ENCODE measurements at regions not wholly inside any gene's neighbourhood (a gene's known extent, or its start where the extent isn't known, plus 50 kb on each side); places are given as distances from the start of the nearest gene placed in this dataset.

GRCh38 chr3:5270666-5271371 lies 83.3 kb downstream of the EDEM1 start:
- H3K4me1 Mint-ChIP-seq, result no peaks in the 10 kb centered on the region
- H3K27ac Mint-ChIP-seq, result no peak overlapping the region
- H3K9me3 Mint-ChIP-seq, result no peaks in the 10 kb centered on the region
- ATAC-seq, result no peak
- H3K4me3 Mint-ChIP-seq, result no peak overlapping the region
- DNase-seq (ENCODE audit: low spot score in 2 of 2), result no peak
- H3K36me3 Mint-ChIP-seq, result no peaks in the 10 kb centered on the region

DNA sequence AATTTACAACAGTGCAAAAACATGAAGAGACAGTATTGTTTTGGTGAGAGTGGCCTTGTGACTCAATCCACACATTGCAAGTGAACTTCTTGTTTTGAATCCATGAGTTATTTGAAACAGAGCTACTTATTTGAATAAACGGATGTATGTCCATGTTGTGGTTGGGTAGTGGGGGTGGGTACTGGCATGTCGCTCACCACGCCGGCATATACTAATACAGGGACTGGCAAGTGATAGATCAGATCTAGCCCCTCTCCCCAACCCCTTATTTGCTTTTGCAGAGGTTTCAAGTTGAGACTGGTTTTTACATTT lies 83.8 kb downstream of the EDEM1 start:
- Mint-ChIP-seq H3K4me1 (no peaks in the 10 kb centered on the region), H3K4me3 (no peak overlapping the region), H3K9me3 (no peaks in the 10 kb centered on the region), H3K36me3 (no peaks in the 10 kb centered on the region), H3K27ac (no peak overlapping the region)
- ATAC-seq, result no peak
- no peak for DNase-seq (ENCODE audit: low spot score in 2 of 2)

- ATAC-seq, result no peak
Measured at GRCh38 chr3:5272387-5272786, 84.9 kb downstream of the EDEM1 start.

DNA sequence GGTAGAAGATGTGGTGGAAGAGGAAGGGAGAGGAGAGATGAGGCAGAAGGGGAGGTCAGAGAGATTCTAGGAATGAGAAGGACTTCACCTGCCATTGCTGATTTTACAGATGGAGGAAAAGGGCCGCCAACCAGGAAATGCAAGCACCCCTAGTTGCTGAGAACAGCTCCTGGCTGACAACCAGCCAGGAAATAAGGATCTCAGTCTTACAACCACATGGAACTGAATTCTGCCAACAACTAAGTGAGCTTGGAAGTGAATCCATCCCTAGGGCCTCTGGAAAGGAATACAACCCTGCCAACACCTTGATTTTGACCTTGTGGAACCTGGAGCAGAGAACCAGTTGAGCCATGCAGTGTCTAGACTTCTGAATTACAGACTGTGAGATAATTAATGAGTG lies 86.6 kb downstream of the EDEM1 start:
- DNase-seq (ENCODE audit: low spot score in 2 of 2), result no peak
- Mint-ChIP-seq H3K4me3 (no peak overlapping the region), H3K4me1 (no peaks in the 10 kb centered on the region), H3K27ac (no peak overlapping the region), H3K9me3 (no peaks in the 10 kb centered on the region), H3K36me3 (no peaks in the 10 kb centered on the region)
- no peak for ATAC-seq

More at GRCh38 chr3:5272387-5272786, 84.9 kb downstream of the EDEM1 start:
- Mint-ChIP-seq H3K4me3 (no peak overlapping the region), H3K4me1 (no peaks in the 10 kb centered on the region), H3K36me3 (no peaks in the 10 kb centered on the region), H3K27ac (no peak overlapping the region), H3K9me3 (no peaks in the 10 kb centered on the region)
- no peak for DNase-seq (ENCODE audit: low spot score in 2 of 2)

- Mint-ChIP-seq H3K27ac (no peak overlapping the region), H3K36me3 (no peaks in the 10 kb centered on the region), H3K4me1 (no peaks in the 10 kb centered on the region), H3K9me3 (peaks cover 3% of the 10 kb centered on the region), H3K4me3 (no peak overlapping the region)
- no peak for DNase-seq (ENCODE audit: low spot score in 2 of 2)
- ATAC-seq, result peak; percentile 42
Measured at GRCh38 chr3:5275529-5275928, 88.0 kb downstream of the EDEM1 start.

DNA sequence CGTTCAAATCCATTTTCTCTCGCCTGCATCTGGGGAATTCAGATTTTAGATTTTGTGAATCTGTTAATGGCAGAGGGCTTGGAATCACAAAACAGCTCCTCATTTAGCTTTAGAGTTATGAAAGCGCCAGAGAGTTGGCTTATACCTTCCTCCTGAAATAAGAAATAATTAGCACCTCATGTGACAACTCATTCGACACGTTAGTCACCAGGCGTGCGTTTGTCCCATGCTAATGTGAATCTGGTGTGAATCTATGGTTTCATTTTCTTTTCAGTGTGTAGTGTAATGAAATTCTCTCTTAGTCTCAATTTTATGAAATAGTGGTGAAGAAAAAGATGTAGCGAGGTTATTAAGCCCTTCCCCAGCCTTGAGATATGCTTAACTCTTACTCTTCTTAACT lies 89.4 kb downstream of the EDEM1 start:
- Mint-ChIP-seq H3K27ac (no peak overlapping the region), H3K9me3 (peaks cover 7% of the 10 kb centered on the region), H3K4me3 (no peak overlapping the region), H3K36me3 (no peaks in the 10 kb centered on the region), H3K4me1 (no peaks in the 10 kb centered on the region)
- no peak for DNase-seq (ENCODE audit: low spot score in 2 of 2)
- no peak for ATAC-seq

DNA sequence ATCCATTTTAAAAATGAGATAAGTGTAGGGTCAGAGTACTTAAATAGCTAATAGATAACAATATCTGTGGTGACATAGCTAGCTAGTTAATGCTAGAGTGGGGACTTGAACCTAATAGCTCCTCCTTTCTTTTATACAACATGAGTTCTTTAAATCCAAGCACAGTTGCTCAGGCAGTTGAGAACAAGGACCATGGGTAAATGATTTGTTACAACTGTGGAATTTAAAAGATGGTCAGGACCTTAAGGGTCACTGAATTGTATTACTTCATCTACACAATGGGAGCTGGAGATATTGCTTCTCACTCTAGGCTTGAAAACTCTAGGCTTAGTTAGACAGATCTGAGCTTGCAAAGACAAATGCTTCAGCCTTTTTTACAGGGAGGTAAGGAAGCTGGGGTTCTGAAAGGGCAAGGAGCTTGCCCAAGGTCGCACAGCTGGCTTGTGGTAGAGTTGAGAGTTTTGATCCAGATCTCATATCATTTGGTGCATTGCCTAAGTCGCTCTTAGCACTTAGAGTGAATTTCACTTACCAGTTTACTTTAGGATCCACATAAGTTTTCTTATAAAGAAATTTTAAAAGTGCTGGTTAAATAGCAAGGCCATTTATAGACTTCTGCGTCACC lies 90.2 kb downstream of the EDEM1 start:
- Mint-ChIP-seq H3K36me3 (no peaks in the 10 kb centered on the region), H3K4me3 (no peak overlapping the region), H3K4me1 (no peaks in the 10 kb centered on the region), H3K9me3 (peaks cover 10% of the 10 kb centered on the region), H3K27ac (no peak overlapping the region)
- no peak for ATAC-seq
- no peak for DNase-seq (ENCODE audit: low spot score in 2 of 2)

GRCh38 chr3:5278666-5279065 lies 91.2 kb downstream of the EDEM1 start:
- DNase-seq (ENCODE audit: low spot score in 2 of 2) (no peak), ATAC-seq (no peak)
- Mint-ChIP-seq H3K4me1 (no peaks in the 10 kb centered on the region), H3K36me3 (no peaks in the 10 kb centered on the region), H3K27ac (no peak overlapping the region), H3K9me3 (peaks cover 10% of the 10 kb centered on the region), H3K4me3 (no peak overlapping the region)

- H3K9me3 Mint-ChIP-seq, result peaks cover 10% of the 10 kb centered on the region
- H3K36me3 Mint-ChIP-seq, result no peaks in the 10 kb centered on the region
- H3K4me1 Mint-ChIP-seq, result no peaks in the 10 kb centered on the region
- no peak overlapping the region for H3K4me3 Mint-ChIP-seq
- H3K27ac Mint-ChIP-seq, result no peak overlapping the region
- no peak for ATAC-seq
- no peak for DNase-seq (ENCODE audit: low spot score in 2 of 2)
Measured at GRCh38 chr3:5282703-5283102, 95.2 kb downstream of the EDEM1 start.

GRCh38 chr3:5285439-5285838 lies 97.9 kb downstream of the EDEM1 start:
- DNase-seq (ENCODE audit: low spot score in 2 of 2), result no peak
- H3K27ac Mint-ChIP-seq, result no peak overlapping the region
- H3K36me3 Mint-ChIP-seq, result no peaks in the 10 kb centered on the region
- no peaks in the 10 kb centered on the region for H3K4me1 Mint-ChIP-seq
- ATAC-seq, result no peak
- H3K9me3 Mint-ChIP-seq, result peaks cover 9% of the 10 kb centered on the region
- H3K4me3 Mint-ChIP-seq, result no peak overlapping the region

DNA sequence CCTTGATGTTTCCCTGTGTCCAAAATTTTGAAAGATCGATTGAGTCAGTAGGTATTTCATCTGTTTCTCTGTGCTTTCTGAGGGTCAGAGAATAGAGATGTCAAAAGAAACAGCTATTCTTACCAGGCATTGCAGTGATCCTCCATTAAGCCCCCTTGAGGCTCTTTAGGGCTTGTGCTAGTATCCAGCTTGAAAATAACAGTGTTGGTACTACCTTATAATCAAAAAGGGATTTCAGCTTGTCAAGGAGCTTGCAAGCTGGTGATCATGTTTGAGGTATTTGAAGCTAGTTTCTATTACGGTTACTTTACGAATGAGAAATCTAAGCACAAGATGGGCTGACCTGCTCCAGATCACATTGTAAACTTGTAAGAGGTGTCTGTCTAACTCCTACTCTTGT lies 103.4 kb downstream of the EDEM1 start:
- Mint-ChIP-seq H3K9me3 (peaks cover 6% of the 10 kb centered on the region), H3K36me3 (no peaks in the 10 kb centered on the region), H3K4me3 (no peak overlapping the region), H3K4me1 (no peaks in the 10 kb centered on the region), H3K27ac (no peak overlapping the region)
- no peak for ATAC-seq
- no peak for DNase-seq (ENCODE audit: low spot score in 2 of 2)

- Mint-ChIP-seq H3K36me3 (no peaks in the 10 kb centered on the region), H3K9me3 (peaks cover 6% of the 10 kb centered on the region), H3K27ac (no peak overlapping the region), H3K4me3 (no peak overlapping the region), H3K4me1 (peaks cover 4% of the 10 kb centered on the region)
- ATAC-seq, result no peak
- no peak for DNase-seq (ENCODE audit: low spot score in 2 of 2)
Measured at GRCh38 chr3:5292512-5292911, 105.0 kb downstream of the EDEM1 start.

DNA sequence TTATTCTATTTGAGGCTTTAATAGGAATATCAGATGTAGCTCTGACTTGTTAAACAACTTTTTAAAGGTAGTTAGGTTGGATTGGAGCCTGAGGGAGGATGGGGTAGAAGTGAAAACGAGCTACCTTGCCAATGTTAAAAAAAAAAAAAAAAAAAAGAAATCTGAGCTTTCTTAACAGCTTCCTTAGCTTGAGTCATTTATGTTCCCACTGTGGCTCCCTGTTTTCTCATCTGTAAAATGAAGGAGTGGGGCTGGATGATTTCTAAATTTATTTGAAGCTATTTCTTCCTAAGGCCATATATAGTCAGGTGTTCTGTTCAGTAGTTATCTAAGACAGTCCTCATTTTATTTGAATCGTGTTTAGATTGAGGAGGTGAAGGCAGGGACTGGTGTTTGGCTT lies 105.7 kb downstream of the EDEM1 start:
- peaks cover 6% of the 10 kb centered on the region for H3K9me3 Mint-ChIP-seq
- no peak for DNase-seq (ENCODE audit: low spot score in 2 of 2)
- no peak overlapping the region for H3K27ac Mint-ChIP-seq
- no peak overlapping the region for H3K4me3 Mint-ChIP-seq
- ATAC-seq, result no peak
- no peaks in the 10 kb centered on the region for H3K36me3 Mint-ChIP-seq
- H3K4me1 Mint-ChIP-seq, result peaks cover 4% of the 10 kb centered on the region

DNA sequence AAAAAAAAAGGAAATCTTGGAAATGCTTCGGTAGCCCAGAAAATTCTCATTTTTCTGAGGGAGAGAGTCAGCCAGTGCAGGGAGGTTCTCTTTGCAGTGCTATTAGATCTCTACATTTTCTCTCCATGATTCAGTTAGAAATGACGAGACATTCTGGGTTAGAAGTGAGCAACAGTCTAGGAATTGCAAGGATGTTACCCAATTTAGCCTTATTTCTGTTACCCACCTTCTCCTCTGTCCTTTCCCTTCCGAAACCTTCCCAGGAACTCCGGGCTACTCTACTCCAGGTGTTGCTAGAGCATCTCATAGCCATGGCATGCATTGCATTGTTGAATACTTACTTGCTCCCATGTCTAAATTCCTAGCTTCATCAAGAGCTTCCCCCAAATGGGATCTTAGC lies 106.8 kb downstream of the EDEM1 start:
- H3K4me3 Mint-ChIP-seq, result no peak overlapping the region
- H3K9me3 Mint-ChIP-seq, result peaks cover 4% of the 10 kb centered on the region
- H3K4me1 Mint-ChIP-seq, result peaks cover 4% of the 10 kb centered on the region
- H3K36me3 Mint-ChIP-seq, result no peaks in the 10 kb centered on the region
- DNase-seq (ENCODE audit: low spot score in 2 of 2) (no peak), ATAC-seq (no peak)
- H3K27ac Mint-ChIP-seq, result no peak overlapping the region

- Mint-ChIP-seq H3K4me3 (no peak overlapping the region), H3K9me3 (peaks cover 4% of the 10 kb centered on the region), H3K27ac (no peak overlapping the region), H3K36me3 (no peaks in the 10 kb centered on the region), H3K4me1 (peaks cover 4% of the 10 kb centered on the region)
- ATAC-seq (no peak), DNase-seq (ENCODE audit: low spot score in 2 of 2) (no peak)
Measured at GRCh38 chr3:5295191-5295690, 107.7 kb downstream of the EDEM1 start.

DNA sequence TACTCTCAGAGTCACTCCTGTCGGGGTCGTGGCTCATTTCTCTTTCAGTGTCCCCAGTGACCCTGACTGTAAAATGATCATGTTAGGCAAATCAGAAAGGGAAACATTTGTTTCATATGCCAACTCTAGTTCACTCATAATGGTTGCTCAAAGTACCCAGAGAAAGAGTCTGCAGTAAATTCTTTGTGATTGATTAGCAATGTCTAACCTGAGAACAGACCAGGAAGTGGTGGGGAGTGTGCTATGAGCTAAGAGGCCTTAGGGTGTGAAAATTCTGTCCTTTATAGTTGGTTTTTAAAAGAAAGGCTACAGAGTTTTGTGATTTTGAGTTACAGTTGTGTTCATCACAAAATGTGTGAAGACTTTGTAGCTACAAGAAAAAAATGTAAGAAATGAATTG lies 108.9 kb downstream of the EDEM1 start:
- Mint-ChIP-seq H3K9me3 (peaks cover 4% of the 10 kb centered on the region), H3K4me3 (no peak overlapping the region), H3K4me1 (peaks cover 4% of the 10 kb centered on the region), H3K27ac (no peak overlapping the region), H3K36me3 (no peaks in the 10 kb centered on the region)
- DNase-seq (ENCODE audit: low spot score in 2 of 2) (no peak), ATAC-seq (peak; percentile 72)
